NOMO-1 treated with DMSO at 0.1 percent for 48 hours (cell line): ENCODE measurements at regions not wholly inside any gene's neighbourhood (a gene's known extent, or its start where the extent isn't known, plus 50 kb on each side); places are given as distances from the start of the nearest gene placed in this dataset.

Experiments
- DNase-seq: peaks from one replicate; lab custom pipeline; 2025; ENCODE audit not compliant: unreplicated experiment; lab: John Stamatoyannopoulos, UW

GRCh38 chr12:46432325-46432724, 59.8 kb upstream of the SLC38A2 start:
- DNase-seq = no peak

GRCh38 chr12:46430340-46430948, 57.9 kb upstream of the SLC38A2 start:
- peak; percentile 61 for DNase-seq
